HFFc6 (cell line): ENCODE measurements at regions not wholly inside any gene's neighbourhood (a gene's known extent, or its start where the extent isn't known, plus 50 kb on each side); places are given as distances from the start of the nearest gene placed in this dataset.

Experiments
- DNase-seq: peaks from one replicate; pipeline ENCODE4 v3.0.0-alpha.2; 2018
- H3K27ac Mint-ChIP-seq: 2 replicates; pipeline ENCODE4 v1.8.0; 2020; ENCODE audit warnings: mild to moderate bottlenecking, mixed read lengths
- H3K27me3 Mint-ChIP-seq: 2 replicates; pipeline ENCODE4 v1.8.0; 2021; ENCODE audit warnings: mild to moderate bottlenecking, moderate library complexity, mixed read lengths; ENCODE audit not compliant: insufficient read depth
- H3K36me3 Mint-ChIP-seq: 2 replicates; pipeline ENCODE4 v1.8.0; 2021; ENCODE audit warnings: low read depth, mixed read lengths
- H3K4me1 Mint-ChIP-seq: 2 replicates; pipeline ENCODE4 v1.8.0; 2020; ENCODE audit warnings: low read depth, mixed read lengths
- H3K4me3 Mint-ChIP-seq: 2 replicates; pipeline ENCODE4 v1.8.0; 2020; ENCODE audit warnings: mild to moderate bottlenecking, moderate library complexity, mixed read lengths
- H3K9me3 Mint-ChIP-seq: 2 replicates; pipeline ENCODE4 v1.8.0; 2020; ENCODE audit warnings: mild to moderate bottlenecking, mixed read lengths
- CTCF ChIP-seq: fragments of 200-600 bp; sonication (generic); IDR thresholded peaks from 2 replicates; pipeline ENCODE4 v1.5.0; 2021; ENCODE audit warnings: antibody characterized with exemption, mild to moderate bottlenecking

DNA sequence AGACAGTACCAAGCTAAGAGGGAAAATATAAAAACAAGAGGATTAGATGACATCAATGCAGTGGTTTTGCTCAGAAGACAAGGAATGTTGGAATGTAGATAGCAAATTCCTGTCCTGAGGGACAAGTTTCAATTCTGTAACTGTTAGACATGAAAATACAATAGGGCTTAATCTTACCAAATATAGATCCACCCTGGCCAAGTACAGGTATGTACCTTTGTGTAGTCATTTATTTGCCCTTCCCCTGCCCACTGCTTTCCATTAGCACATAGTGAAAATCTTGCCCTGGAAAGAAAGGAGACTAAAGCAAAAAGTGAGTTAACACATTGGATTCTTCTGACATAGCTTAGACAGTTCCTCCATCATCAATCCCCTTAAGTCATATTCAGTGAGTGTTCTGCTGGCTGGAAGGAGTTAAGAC is 389.0 kb upstream of the THBS1 start:
- H3K27ac Mint-ChIP-seq: peak overlapping the region; percentile 92
- H3K9me3 Mint-ChIP-seq: no peaks in the 10 kb centered on the region
- H3K36me3 Mint-ChIP-seq: peaks cover 15% of the 10 kb centered on the region; the same call in 1 of the 2 replicates
- H3K27me3 Mint-ChIP-seq: no peaks in the 10 kb centered on the region
- peaks cover 91% of the 10 kb centered on the region for H3K4me1 Mint-ChIP-seq
- H3K4me3 Mint-ChIP-seq: peak overlapping the region; percentile 48
- peak; percentile 57 for DNase-seq
- no peak for TF ChIP-seq CTCF

DNA sequence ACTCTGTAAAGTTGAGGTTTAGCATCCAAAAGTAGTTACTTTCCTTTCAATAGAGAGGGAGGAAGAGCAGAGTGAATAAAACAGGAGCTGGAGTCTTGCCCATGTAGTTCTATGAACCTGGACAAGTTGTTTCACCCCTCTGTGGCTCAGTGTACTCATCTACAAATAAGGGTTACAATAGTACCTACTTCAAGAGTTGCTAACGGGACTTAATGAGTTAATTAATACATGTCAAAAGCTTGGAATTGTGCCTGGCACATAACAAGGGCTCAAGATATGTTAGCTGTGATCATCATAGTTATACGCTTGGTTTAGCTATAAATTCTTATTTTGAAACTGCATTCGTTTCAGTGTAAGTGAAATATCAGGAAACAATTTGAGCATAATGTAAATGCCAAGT is 388.5 kb upstream of the THBS1 start:
- H3K36me3 Mint-ChIP-seq: peaks cover 15% of the 10 kb centered on the region; the same call in 1 of the 2 replicates
- no peaks in the 10 kb centered on the region for H3K9me3 Mint-ChIP-seq
- peak overlapping the region; percentile 92 for H3K27ac Mint-ChIP-seq
- TF ChIP-seq CTCF: no peak
- peaks cover 93% of the 10 kb centered on the region for H3K4me1 Mint-ChIP-seq
- DNase-seq: no peak
- H3K27me3 Mint-ChIP-seq: no peaks in the 10 kb centered on the region
- peak overlapping the region; percentile 48 for H3K4me3 Mint-ChIP-seq

DNA sequence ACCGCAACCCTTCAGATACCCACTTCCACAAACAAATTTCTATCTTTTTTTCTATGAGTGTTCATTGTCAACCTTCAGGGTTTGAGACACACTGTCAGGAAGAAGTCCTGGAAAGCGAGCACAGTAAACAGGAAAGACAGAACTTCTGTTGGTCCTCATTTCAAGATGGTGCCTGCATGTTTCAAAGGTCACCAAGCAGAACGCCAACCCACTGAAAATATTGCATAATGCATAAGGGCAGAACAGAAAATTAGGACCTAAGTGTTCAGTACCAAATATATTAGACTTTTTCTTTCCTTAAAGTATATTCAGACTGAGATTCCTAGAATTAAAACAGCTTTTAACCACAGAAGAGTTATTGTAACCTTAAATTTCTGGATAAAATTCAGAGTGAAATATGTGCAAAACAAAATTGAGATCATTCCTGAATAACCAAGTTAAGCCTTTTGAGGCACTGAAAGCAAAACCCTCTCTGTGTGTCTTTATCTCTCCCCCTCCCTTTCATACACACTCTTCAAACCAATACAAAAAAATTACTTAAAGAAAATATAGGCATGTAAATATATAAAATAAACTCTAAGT is 387.8 kb upstream of the THBS1 start:
- peaks cover 93% of the 10 kb centered on the region for H3K4me1 Mint-ChIP-seq

DNA sequence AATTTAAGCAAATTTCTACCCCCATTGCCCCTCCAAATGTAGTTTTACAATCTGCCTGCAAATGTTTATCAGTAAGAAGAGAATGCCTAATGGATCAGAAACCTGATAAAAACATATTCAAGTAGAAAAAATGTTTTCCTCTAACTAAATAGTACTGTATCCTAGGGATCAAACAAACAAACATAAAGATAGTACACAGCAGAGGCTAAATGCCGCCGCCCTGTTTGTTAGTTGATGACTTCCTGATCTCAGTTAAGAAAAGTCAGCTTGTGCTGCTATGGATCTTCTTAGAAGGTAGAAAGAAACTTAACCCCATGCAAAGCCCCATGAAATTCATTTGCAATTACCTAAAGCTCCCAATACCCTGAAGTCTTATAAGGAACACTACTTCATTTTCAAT is 387.3 kb upstream of the THBS1 start:
- H3K27me3 Mint-ChIP-seq: no peaks in the 10 kb centered on the region
- H3K36me3 Mint-ChIP-seq: peaks cover 9% of the 10 kb centered on the region; the same call in 1 of the 2 replicates
- DNase-seq: no peak
- peaks cover 93% of the 10 kb centered on the region for H3K4me1 Mint-ChIP-seq
- peak overlapping the region; percentile 30; the same call in 1 of the 2 replicates for H3K4me3 Mint-ChIP-seq
- H3K9me3 Mint-ChIP-seq: no peaks in the 10 kb centered on the region
- no peak for TF ChIP-seq CTCF
- peak overlapping the region; percentile 92 for H3K27ac Mint-ChIP-seq

More for the DNA sequence above, 387.8 kb upstream of the THBS1 start:
- TF ChIP-seq CTCF: no peak
- Mint-ChIP-seq H3K27me3 (no peaks in the 10 kb centered on the region), H3K9me3 (no peaks in the 10 kb centered on the region), H3K4me3 (0 out of 2 replicates have a peak overlapping the region, but pooled peaks have one; percentile 30), H3K27ac (peak overlapping the region; percentile 92), H3K36me3 (peaks cover 10% of the 10 kb centered on the region; the same call in 1 of the 2 replicates)
- DNase-seq: no peak

GRCh38 chr15:39194106-39194830 is 386.6 kb upstream of the THBS1 start:
- no peak for TF ChIP-seq CTCF
- peak overlapping the region; percentile 30 for H3K4me3 Mint-ChIP-seq
- H3K9me3 Mint-ChIP-seq: no peaks in the 10 kb centered on the region
- no peaks in the 10 kb centered on the region for H3K27me3 Mint-ChIP-seq
- peaks cover 93% of the 10 kb centered on the region for H3K4me1 Mint-ChIP-seq
- H3K27ac Mint-ChIP-seq: peak overlapping the region; percentile 92
- H3K36me3 Mint-ChIP-seq: peaks cover 9% of the 10 kb centered on the region; the same call in 1 of the 2 replicates
- DNase-seq: no peak
